WI38 (cell line): ENCODE measurements at regions not wholly inside any gene's neighbourhood (a gene's known extent, or its start where the extent isn't known, plus 50 kb on each side); places are given as distances from the start of the nearest gene placed in this dataset.

Experiments
- H3K4me3 ChIP-seq: 2 replicates; pipeline ENCODE4 v1.5.1; 2011; ENCODE audit warnings: low read depth, mild to moderate bottlenecking, control low read depth, low read length
- TF ChIP-seq, protein P1 (sequence below): IDR thresholded peaks from 2 replicates; pipeline ENCODE4 v1.5.1; 2012; ENCODE audit warnings: low read depth, mild to moderate bottlenecking, control low read depth, low read length

- TF ChIP-seq, protein P1, sequence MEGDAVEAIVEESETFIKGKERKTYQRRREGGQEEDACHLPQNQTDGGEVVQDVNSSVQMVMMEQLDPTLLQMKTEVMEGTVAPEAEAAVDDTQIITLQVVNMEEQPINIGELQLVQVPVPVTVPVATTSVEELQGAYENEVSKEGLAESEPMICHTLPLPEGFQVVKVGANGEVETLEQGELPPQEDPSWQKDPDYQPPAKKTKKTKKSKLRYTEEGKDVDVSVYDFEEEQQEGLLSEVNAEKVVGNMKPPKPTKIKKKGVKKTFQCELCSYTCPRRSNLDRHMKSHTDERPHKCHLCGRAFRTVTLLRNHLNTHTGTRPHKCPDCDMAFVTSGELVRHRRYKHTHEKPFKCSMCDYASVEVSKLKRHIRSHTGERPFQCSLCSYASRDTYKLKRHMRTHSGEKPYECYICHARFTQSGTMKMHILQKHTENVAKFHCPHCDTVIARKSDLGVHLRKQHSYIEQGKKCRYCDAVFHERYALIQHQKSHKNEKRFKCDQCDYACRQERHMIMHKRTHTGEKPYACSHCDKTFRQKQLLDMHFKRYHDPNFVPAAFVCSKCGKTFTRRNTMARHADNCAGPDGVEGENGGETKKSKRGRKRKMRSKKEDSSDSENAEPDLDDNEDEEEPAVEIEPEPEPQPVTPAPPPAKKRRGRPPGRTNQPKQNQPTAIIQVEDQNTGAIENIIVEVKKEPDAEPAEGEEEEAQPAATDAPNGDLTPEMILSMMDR = no peak
- H3K4me3 ChIP-seq = no peak overlapping the region
Observed at GRCh38 chr11:8340296-8340695, 76.6 kb upstream of the LMO1 start.

GRCh38 chr11:8339592-8340022, 75.9 kb upstream of the LMO1 start:
- no peak overlapping the region for H3K4me3 ChIP-seq
- TF ChIP-seq, protein P1 = no peak

- H3K4me3 ChIP-seq = no peak overlapping the region
- TF ChIP-seq, protein P1 = peak; percentile 61
Observed at GRCh38 chr11:8338138-8338537, 74.5 kb upstream of the LMO1 start.

DNA sequence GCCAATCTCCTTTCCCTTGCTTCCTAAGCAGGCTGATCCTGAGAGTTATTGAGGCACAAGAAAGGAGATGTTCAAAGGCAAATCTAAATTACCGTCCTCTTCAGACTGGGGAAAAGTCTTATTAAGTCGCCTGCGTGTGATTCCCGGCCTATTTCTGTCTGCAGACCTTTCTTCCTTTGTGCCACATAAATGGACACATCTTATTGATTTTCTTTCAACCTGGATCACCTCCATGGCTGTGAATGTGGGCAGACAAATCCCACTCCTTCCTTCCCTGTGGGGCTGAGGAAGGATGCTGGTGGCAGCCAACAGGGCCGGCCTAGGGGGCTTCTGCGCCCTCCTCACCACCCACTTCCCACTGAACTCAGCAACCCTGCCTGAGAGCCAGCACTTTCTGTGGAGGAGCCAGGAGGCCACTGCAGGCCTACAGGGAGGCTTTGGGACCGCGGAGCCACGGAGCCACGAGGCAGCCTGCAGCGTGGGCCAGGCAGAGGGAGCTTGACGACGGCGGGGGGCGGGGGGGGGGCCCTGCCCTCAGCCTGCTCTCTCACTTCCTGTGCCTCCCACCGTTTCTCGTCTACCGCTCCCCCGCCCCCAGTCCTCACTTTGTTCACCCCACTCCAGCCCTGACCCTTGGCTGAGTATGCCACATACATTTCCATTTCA, 73.6 kb upstream of the LMO1 start:
- TF ChIP-seq, protein P1 = no peak
- H3K4me3 ChIP-seq = no peak overlapping the region

GRCh38 chr11:8336356-8337129, 72.9 kb upstream of the LMO1 start:
- no peak overlapping the region for H3K4me3 ChIP-seq
- TF ChIP-seq, protein P1 = no peak

DNA sequence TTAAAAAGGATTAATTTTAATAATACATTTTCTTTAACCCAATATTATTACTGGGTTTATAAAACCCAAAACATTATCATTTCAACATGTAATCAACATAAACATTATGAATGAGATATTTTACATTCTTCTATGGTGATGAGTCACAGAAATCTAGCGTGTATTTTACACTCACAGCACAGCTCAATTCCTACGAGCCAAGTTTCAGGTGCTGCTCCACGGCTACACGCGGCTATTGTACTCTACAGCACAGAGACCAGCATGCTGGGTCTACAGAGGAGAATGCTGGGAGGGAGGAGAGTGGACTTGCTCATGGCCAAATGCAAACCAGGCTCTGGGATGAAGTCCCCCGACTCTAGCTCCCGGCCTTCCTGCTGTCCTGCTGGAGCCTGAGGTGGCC, 72.0 kb upstream of the LMO1 start:
- TF ChIP-seq, protein P1 = no peak

GRCh38 chr11:8335186-8335585, 71.5 kb upstream of the LMO1 start:
- TF ChIP-seq, protein P1 = no peak

More for the DNA sequence above, 72.0 kb upstream of the LMO1 start:
- H3K4me3 ChIP-seq = no peak overlapping the region

More at GRCh38 chr11:8335186-8335585, 71.5 kb upstream of the LMO1 start:
- H3K4me3 ChIP-seq = no peak overlapping the region
